ENCODE measurements at regions not wholly inside any gene's neighbourhood (a gene's known extent, or its start where the extent isn't known, plus 50 kb on each side); places are given as distances from the start of the nearest gene placed in this dataset.
A peak's percentile ranks its signal among the peaks of the same experiment; 100 is the strongest.
"Not testable (repeated sequence)": the region's sequence is repeated elsewhere in the genome, so short reads cannot be mapped to it uniquely, and the experiment has no call there.

DNA sequence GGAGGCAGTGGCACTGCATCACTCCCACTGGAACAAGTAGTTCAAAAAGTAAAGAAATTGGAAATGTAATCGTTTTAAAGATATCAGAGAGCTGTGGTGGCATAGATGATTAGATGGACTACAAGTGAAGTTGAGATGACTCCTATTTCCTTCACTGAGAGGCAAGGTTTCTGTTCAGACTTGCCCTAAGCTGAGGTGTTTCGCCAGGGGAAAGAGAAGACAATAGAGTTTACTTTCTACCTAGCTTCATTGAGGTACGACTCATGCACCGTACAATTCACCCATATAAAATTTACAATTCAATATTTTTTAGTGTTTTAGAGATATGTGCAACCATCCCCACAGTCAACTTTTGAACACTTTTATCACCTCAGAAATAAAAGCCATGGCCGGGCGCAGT is 1487.2 kb downstream of the SPATA31A7 start:
- H3K9ac ChIP-seq (ENCODE audit: control insufficient read depth, insufficient read depth, low read length); H3K4me1 ChIP-seq (ENCODE audit: control insufficient read depth, insufficient read depth, low read length); CTCF ChIA-PET; FAIRE-seq; H3K36me3 ChIP-seq (ENCODE audit: control insufficient read depth in 2 of 2, insufficient read depth in 2 of 2, low read length in 1 of 2); H3K4me3 ChIP-seq; H4K20me1 ChIP-seq (ENCODE audit: control insufficient read depth, insufficient read depth); intact Hi-C loops (cut with micrococcal nuclease; ENCODE audit: unreplicated experiment); in situ Hi-C loops (cut with MboI); H3K4me2 ChIP-seq (ENCODE audit: control insufficient read depth, insufficient read depth); SMC1A ChIA-PET (ENCODE audit: uncharacterized antibody, unreplicated experiment); RAD21 ChIA-PET (ENCODE audit: unreplicated experiment); H2AFZ ChIP-seq (ENCODE audit: control insufficient read depth, low read depth, low read length); BruUV-seq (replicated peaks); H3K27me3 ChIP-seq (replicated peaks in 1 of 2; ENCODE audit: control insufficient read depth in 2 of 2, insufficient read depth in 2 of 2, low read length in 1 of 2); H3K9me3 ChIP-seq (replicated peaks; ENCODE audit: control insufficient read depth, insufficient read depth, low read length); POLR2A ChIA-PET; H3K27ac ChIP-seq (ENCODE audit: control insufficient read depth, insufficient read depth); DNase-seq (ENCODE audit: low read depth, low spot score); H3K79me2 ChIP-seq (ENCODE audit: control insufficient read depth, insufficient read depth, low read length): not testable (repeated sequence)
- peak; percentile 13; the same call in 2 of the 3 replicates for ATAC-seq
- no CpG with 5 or more reads among the region's 6 CpGs for WGBS (ENCODE audit: insufficient coverage, insufficient replicate concordance, low lambda C conversion rate, missing lambda C conversion rate)

DNA sequence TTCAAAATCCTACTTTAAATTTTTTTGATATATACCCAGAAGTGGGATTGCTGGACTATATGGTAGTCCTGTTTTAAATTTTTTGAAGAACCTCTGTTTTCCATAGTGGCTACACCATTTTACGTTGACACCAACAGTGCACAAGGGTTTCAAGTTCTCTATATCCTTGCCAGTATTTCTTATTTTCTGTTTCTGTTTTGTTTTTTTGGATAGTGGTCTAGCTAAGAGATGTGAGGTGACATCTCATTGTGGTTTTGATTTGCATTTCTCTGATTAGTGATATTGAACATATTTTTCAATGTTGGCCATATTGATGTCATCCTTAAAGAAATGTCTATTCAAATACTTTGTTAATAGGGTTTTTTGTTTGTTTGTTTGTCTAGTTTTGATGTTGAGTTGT is 1488.5 kb downstream of the SPATA31A7 start:
- in situ Hi-C loops (cut with MboI); CTCF ChIA-PET; BruUV-seq (replicated peaks); RAD21 ChIA-PET (ENCODE audit: unreplicated experiment); H3K4me3 ChIP-seq; H3K4me1 ChIP-seq (ENCODE audit: control insufficient read depth, insufficient read depth, low read length); H3K4me2 ChIP-seq (ENCODE audit: control insufficient read depth, insufficient read depth); POLR2A ChIA-PET; intact Hi-C loops (cut with micrococcal nuclease; ENCODE audit: unreplicated experiment); H3K27ac ChIP-seq (ENCODE audit: control insufficient read depth, insufficient read depth); H2AFZ ChIP-seq (ENCODE audit: control insufficient read depth, low read depth, low read length); H4K20me1 ChIP-seq (ENCODE audit: control insufficient read depth, insufficient read depth); FAIRE-seq; H3K9me3 ChIP-seq (replicated peaks; ENCODE audit: control insufficient read depth, insufficient read depth, low read length); H3K9ac ChIP-seq (ENCODE audit: control insufficient read depth, insufficient read depth, low read length); H3K36me3 ChIP-seq (ENCODE audit: control insufficient read depth in 2 of 2, insufficient read depth in 2 of 2, low read length in 1 of 2); H3K79me2 ChIP-seq (ENCODE audit: control insufficient read depth, insufficient read depth, low read length); SMC1A ChIA-PET (ENCODE audit: uncharacterized antibody, unreplicated experiment); H3K27me3 ChIP-seq (replicated peaks in 1 of 2; ENCODE audit: control insufficient read depth in 2 of 2, insufficient read depth in 2 of 2, low read length in 1 of 2); DNase-seq (ENCODE audit: low read depth, low spot score): not testable (repeated sequence)
- ATAC-seq: peak; percentile 73
- WGBS (ENCODE audit: insufficient coverage, insufficient replicate concordance, low lambda C conversion rate, missing lambda C conversion rate): no CpG with 5 or more reads among the region's 1 CpG

- H3K9me3 ChIP-seq (replicated peaks; ENCODE audit: control insufficient read depth, insufficient read depth, low read length); SMC1A ChIA-PET (ENCODE audit: uncharacterized antibody, unreplicated experiment); CTCF ChIA-PET; intact Hi-C loops (cut with micrococcal nuclease; ENCODE audit: unreplicated experiment); H2AFZ ChIP-seq (ENCODE audit: control insufficient read depth, low read depth, low read length); H3K4me3 ChIP-seq; H3K27ac ChIP-seq (ENCODE audit: control insufficient read depth, insufficient read depth); in situ Hi-C loops (cut with MboI); DNase-seq (ENCODE audit: low read depth, low spot score); H3K4me2 ChIP-seq (ENCODE audit: control insufficient read depth, insufficient read depth); H4K20me1 ChIP-seq (ENCODE audit: control insufficient read depth, insufficient read depth); H3K4me1 ChIP-seq (ENCODE audit: control insufficient read depth, insufficient read depth, low read length); H3K9ac ChIP-seq (ENCODE audit: control insufficient read depth, insufficient read depth, low read length); H3K27me3 ChIP-seq (replicated peaks in 1 of 2; ENCODE audit: control insufficient read depth in 2 of 2, insufficient read depth in 2 of 2, low read length in 1 of 2); FAIRE-seq; H3K79me2 ChIP-seq (ENCODE audit: control insufficient read depth, insufficient read depth, low read length); RAD21 ChIA-PET (ENCODE audit: unreplicated experiment); BruUV-seq (replicated peaks); POLR2A ChIA-PET; H3K36me3 ChIP-seq (ENCODE audit: control insufficient read depth in 2 of 2, insufficient read depth in 2 of 2, low read length in 1 of 2): not testable (repeated sequence)
- no CpG with 5 or more reads among the region's 8 CpGs for WGBS (ENCODE audit: insufficient coverage, insufficient replicate concordance, low lambda C conversion rate, missing lambda C conversion rate)
- ATAC-seq: peak; percentile 59
Observed at GRCh38 chr9:62679020-62679419, 1489.2 kb downstream of the SPATA31A7 start.

- H3K27me3 ChIP-seq (replicated peaks in 1 of 2; ENCODE audit: control insufficient read depth in 2 of 2, insufficient read depth in 2 of 2, low read length in 1 of 2); BruUV-seq (replicated peaks); CTCF ChIA-PET; H3K36me3 ChIP-seq (ENCODE audit: control insufficient read depth in 2 of 2, insufficient read depth in 2 of 2, low read length in 1 of 2); in situ Hi-C loops (cut with MboI); H3K9me3 ChIP-seq (replicated peaks; ENCODE audit: control insufficient read depth, insufficient read depth, low read length); POLR2A ChIA-PET; H3K9ac ChIP-seq (ENCODE audit: control insufficient read depth, insufficient read depth, low read length); FAIRE-seq; H2AFZ ChIP-seq (ENCODE audit: control insufficient read depth, low read depth, low read length); H3K4me3 ChIP-seq; H3K79me2 ChIP-seq (ENCODE audit: control insufficient read depth, insufficient read depth, low read length); H3K4me1 ChIP-seq (ENCODE audit: control insufficient read depth, insufficient read depth, low read length); H3K27ac ChIP-seq (ENCODE audit: control insufficient read depth, insufficient read depth); H4K20me1 ChIP-seq (ENCODE audit: control insufficient read depth, insufficient read depth); intact Hi-C loops (cut with micrococcal nuclease; ENCODE audit: unreplicated experiment); SMC1A ChIA-PET (ENCODE audit: uncharacterized antibody, unreplicated experiment); RAD21 ChIA-PET (ENCODE audit: unreplicated experiment); DNase-seq (ENCODE audit: low read depth, low spot score); H3K4me2 ChIP-seq (ENCODE audit: control insufficient read depth, insufficient read depth): not testable (repeated sequence)
- ATAC-seq: peak; percentile 85
- 60% methylated on average over 2 of the region's 5 CpGs for WGBS (ENCODE audit: insufficient coverage, insufficient replicate concordance, low lambda C conversion rate, missing lambda C conversion rate)
Observed at GRCh38 chr9:62684833-62685647, 1495.2 kb downstream of the SPATA31A7 start.
